ENCODE measurements at regions not wholly inside any gene's neighbourhood (a gene's known extent, or its start where the extent isn't known, plus 50 kb on each side); places are given as distances from the start of the nearest gene placed in this dataset.

- Mint-ChIP-seq H3K27ac (no peak overlapping the region), H3K9me3 (no peaks in the 10 kb centered on the region), H3K4me1 (peaks cover 9% of the 10 kb centered on the region), H3K27me3 (ENCODE audit: insufficient read depth, low read depth, poor library complexity) (no peaks in the 10 kb centered on the region), H3K36me3 (ENCODE audit: low read depth) (no peaks in the 10 kb centered on the region), H3K4me3 (no peak overlapping the region)
- DNase-seq (ENCODE audit: low spot score) (no peak), ATAC-seq (no peak)
- Histone ChIP-seq H3K27me3 (ENCODE audit: insufficient read depth) (no peaks in the 10 kb centered on the region), H3K4me2 (no peak overlapping the region), H3F3A (replicated peaks; ENCODE audit: low read depth) (no peaks in the 10 kb centered on the region), H2AFZ (no peak overlapping the region), H3K79me2 (replicated peaks; ENCODE audit: insufficient read depth) (no peaks in the 10 kb centered on the region), H3K4me1 (ENCODE audit: insufficient read depth) (peaks cover 4% of the 10 kb centered on the region; the same call in 1 of the 2 replicates), H3K4me3 (no peak overlapping the region), H4K20me1 (replicated peaks; ENCODE audit: insufficient read depth) (no peaks in the 10 kb centered on the region), H3K27ac (ENCODE audit: low read depth) (no peak overlapping the region), H3K36me3 (ENCODE audit: insufficient read depth) (no peaks in the 10 kb centered on the region), H3K9me2 (ENCODE audit: insufficient read depth) (no peaks in the 10 kb centered on the region)
- TF ChIP-seq POLR2AphosphoS5 (IDR thresholded peaks at IDR 0.05; ENCODE audit: low read depth) (no peak), CTCF (conservative IDR thresholded peaks at IDR 0.05; ENCODE audit: low read depth in 2 of 2) (no peak), EZH2phosphoT487 (IDR thresholded peaks at IDR 0.05; ENCODE audit: unreplicated experiment) (no peak), ZNF114 (CRISPR knock-in tag; IDR thresholded peaks at IDR 0.05) (no peak), CREB1 (CRISPR knock-in tag; IDR thresholded peaks at IDR 0.05; ENCODE audit: low read depth) (no peak)
Observed at GRCh38 chr5:86862093-86862492, 244.4 kb downstream of the COX7C start.

GRCh38 chr5:86864051-86864450 is 246.3 kb downstream of the COX7C start:
- no peaks in the 10 kb centered on the region for H3K36me3 ChIP-seq (ENCODE audit: insufficient read depth)
- H4K20me1 ChIP-seq (replicated peaks; ENCODE audit: insufficient read depth) = no peaks in the 10 kb centered on the region
- Mint-ChIP-seq H3K36me3 (ENCODE audit: low read depth) (no peaks in the 10 kb centered on the region), H3K4me3 (no peak overlapping the region), H3K27me3 (ENCODE audit: insufficient read depth, low read depth, poor library complexity) (no peaks in the 10 kb centered on the region), H3K9me3 (no peaks in the 10 kb centered on the region), H3K4me1 (peaks cover 16% of the 10 kb centered on the region), H3K27ac (no peak overlapping the region)
- no peaks in the 10 kb centered on the region for H3K27me3 ChIP-seq (ENCODE audit: insufficient read depth)
- H3K4me1 ChIP-seq (ENCODE audit: insufficient read depth) = peaks cover 11% of the 10 kb centered on the region; the same call in 1 of the 2 replicates
- 0 out of 2 replicates have a peak, but pooled peaks cover 5% of the 10 kb centered on the region for H3K9me2 ChIP-seq (ENCODE audit: insufficient read depth)
- H3K4me3 ChIP-seq = no peak overlapping the region
- no peak for DNase-seq (ENCODE audit: low spot score)
- no peak overlapping the region for H3K4me2 ChIP-seq
- no peaks in the 10 kb centered on the region for H3K79me2 ChIP-seq (replicated peaks; ENCODE audit: insufficient read depth)
- H3K27ac ChIP-seq (ENCODE audit: low read depth) = no peak overlapping the region
- no peak for ATAC-seq
- no peaks in the 10 kb centered on the region for H3F3A ChIP-seq (replicated peaks; ENCODE audit: low read depth)
- H2AFZ ChIP-seq = no peak overlapping the region
- TF ChIP-seq JUNB (IDR thresholded peaks at IDR 0.05; ENCODE audit: unreplicated experiment) (no peak), POLR2AphosphoS5 (IDR thresholded peaks at IDR 0.05; ENCODE audit: low read depth) (no peak), EZH2 (IDR thresholded peaks at IDR 0.05; ENCODE audit: low read depth, unreplicated experiment) (no peak), ZNF462 (CRISPR knock-in tag; IDR thresholded peaks at IDR 0.05) (no peak), ZNF331 (CRISPR knock-in tag; IDR thresholded peaks at IDR 0.05; ENCODE audit: low read depth) (no peak), CTCF (conservative IDR thresholded peaks at IDR 0.05; ENCODE audit: low read depth in 2 of 2) (no peak), ZNF114 (CRISPR knock-in tag; IDR thresholded peaks at IDR 0.05) (no peak), NANOG (IDR thresholded peaks at IDR 0.05; ENCODE audit: borderline replicate concordance) (no peak), CREB1 (CRISPR knock-in tag; IDR thresholded peaks at IDR 0.05; ENCODE audit: low read depth) (no peak), STAT1 (IDR thresholded peaks at IDR 0.05; ENCODE audit: unreplicated experiment) (no peak), EZH2phosphoT487 (IDR thresholded peaks at IDR 0.05; ENCODE audit: unreplicated experiment) (no peak)

Data from GM23338 (cell line).